Tibial nerve (tissue), 3 donors: ENCODE measurements at regions not wholly inside any gene's neighbourhood (a gene's known extent, or its start where the extent isn't known, plus 50 kb on each side); places are given as distances from the start of the nearest gene placed in this dataset.

Experiments used
- POLR2A ChIP-seq, 2 donors: fragments of 450-650 bp; IDR thresholded peaks; one replicate each; pipeline ENCODE4 v1.6.1; 2017; ENCODE audit warnings: antibody characterized with exemption in 2 of 2, mild to moderate bottlenecking in 2 of 2, moderate library complexity in 2 of 2
- TF ChIP-seq, protein P1 (sequence below), 5 experiments: fragments of 200-600 bp in 3 of 5; fragments of 450-650 bp in 2 of 5; sonication (generic) in 3 of 5; IDR thresholded peaks; one replicate each; pipeline ENCODE4 v1.5.1; 2016 to 2019; ENCODE audit warnings: antibody characterized with exemption in 5 of 5, mild to moderate bottlenecking in 3 of 5, moderate library complexity in 2 of 5

DNA sequence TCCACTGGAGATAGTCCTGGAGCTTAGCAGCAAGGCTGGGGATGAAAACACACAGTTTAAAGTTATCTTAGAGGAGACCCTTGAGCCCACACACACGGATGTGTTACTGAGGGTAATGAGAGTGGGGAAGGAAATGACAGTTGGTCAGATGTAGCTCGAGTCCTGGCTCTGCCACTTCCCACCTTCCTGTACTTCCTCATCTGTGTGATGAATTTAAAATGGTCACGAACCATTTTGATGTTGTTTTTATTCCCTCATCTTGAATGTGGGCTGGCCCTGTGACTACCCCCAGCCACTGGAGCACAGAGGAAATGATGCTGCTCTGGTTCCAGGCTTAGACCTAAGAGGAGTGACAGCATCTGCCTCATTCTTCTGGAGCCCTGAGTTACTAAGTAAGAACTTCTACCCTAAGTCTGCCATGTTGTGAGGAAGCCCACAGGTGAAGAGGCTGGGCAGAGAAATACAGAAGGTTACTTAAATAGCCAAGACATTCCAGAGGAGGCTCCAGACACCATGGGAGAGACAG, 141.2 kb downstream of the NRN1 start:
- TF ChIP-seq, protein P1, sequence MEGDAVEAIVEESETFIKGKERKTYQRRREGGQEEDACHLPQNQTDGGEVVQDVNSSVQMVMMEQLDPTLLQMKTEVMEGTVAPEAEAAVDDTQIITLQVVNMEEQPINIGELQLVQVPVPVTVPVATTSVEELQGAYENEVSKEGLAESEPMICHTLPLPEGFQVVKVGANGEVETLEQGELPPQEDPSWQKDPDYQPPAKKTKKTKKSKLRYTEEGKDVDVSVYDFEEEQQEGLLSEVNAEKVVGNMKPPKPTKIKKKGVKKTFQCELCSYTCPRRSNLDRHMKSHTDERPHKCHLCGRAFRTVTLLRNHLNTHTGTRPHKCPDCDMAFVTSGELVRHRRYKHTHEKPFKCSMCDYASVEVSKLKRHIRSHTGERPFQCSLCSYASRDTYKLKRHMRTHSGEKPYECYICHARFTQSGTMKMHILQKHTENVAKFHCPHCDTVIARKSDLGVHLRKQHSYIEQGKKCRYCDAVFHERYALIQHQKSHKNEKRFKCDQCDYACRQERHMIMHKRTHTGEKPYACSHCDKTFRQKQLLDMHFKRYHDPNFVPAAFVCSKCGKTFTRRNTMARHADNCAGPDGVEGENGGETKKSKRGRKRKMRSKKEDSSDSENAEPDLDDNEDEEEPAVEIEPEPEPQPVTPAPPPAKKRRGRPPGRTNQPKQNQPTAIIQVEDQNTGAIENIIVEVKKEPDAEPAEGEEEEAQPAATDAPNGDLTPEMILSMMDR (IDR thresholded peaks at IDR 0.05): no peak
- TF ChIP-seq POLR2A (IDR thresholded peaks at IDR 0.05): no peak
